WTC11 (cell line): ENCODE measurements at regions not wholly inside any gene's neighbourhood (a gene's known extent, or its start where the extent isn't known, plus 50 kb on each side); places are given as distances from the start of the nearest gene placed in this dataset.

Experiments used
- CREB1 ChIP-seq: sonication (generic); formaldehyde crosslinking; IDR thresholded peaks from 2 replicates; pipeline ENCODE4 v1.8.0; 2023; ENCODE audit warnings: mild to moderate bottlenecking, missing genetic modification reagents
- CTCF ChIP-seq: fragments of 200-600 bp; IDR thresholded peaks from 2 replicates; pipeline ENCODE4 v1.8.0; 2022; ENCODE audit warnings: antibody characterized with exemption
- GABPB1 ChIP-seq: sonication (generic); formaldehyde crosslinking; IDR thresholded peaks from 2 replicates; pipeline ENCODE4 v1.8.1; 2023; ENCODE audit warnings: mild to moderate bottlenecking, missing genetic modification reagents
- SP1 ChIP-seq: sonication (generic); formaldehyde crosslinking; conservative IDR thresholded peaks from 2 replicates; pipeline ENCODE4 v1.8.1; 2022; ENCODE audit warnings: missing genetic modification reagents
- ZNF281 ChIP-seq: sonication (generic); formaldehyde crosslinking; IDR thresholded peaks from 2 replicates; pipeline ENCODE4 v1.8.0; 2023; ENCODE audit warnings: mild to moderate bottlenecking, missing genetic modification reagents
- ZNF396 ChIP-seq: fragments of 250-450 bp; sonication (Bioruptor Pico); IDR thresholded peaks from 2 replicates; pipeline ENCODE4 v1.8.0; 2021; ENCODE audit warnings: mild to moderate bottlenecking, moderate library complexity, borderline replicate concordance

- TF ChIP-seq GABPB1 = no peak
- no peak for TF ChIP-seq CTCF
- no peak for TF ChIP-seq SP1 (CRISPR knock-in tag)
- TF ChIP-seq CREB1 = no peak
- no peak for TF ChIP-seq ZNF396 (CRISPR knock-in tag)
- no peak for TF ChIP-seq ZNF281 (CRISPR knock-in tag)
Measured at GRCh38 chr6:122265755-122266154, 133.7 kb upstream of the HSF2 start.
